RWPE1 (cell line): ENCODE measurements at regions not wholly inside any gene's neighbourhood (a gene's known extent, or its start where the extent isn't known, plus 50 kb on each side); places are given as distances from the start of the nearest gene placed in this dataset.
"Not testable (repeated sequence)": the region's sequence is repeated elsewhere in the genome, so short reads cannot be mapped to it uniquely, and the experiment has no call there.

Source experiments
- CTCF ChIA-PET: fragments of 350-600 bp; sonication (Branson Sonifier 250); formaldehyde crosslinking; extraction: SDS; loops from one replicate; lab custom pipeline; 2021; lab: Yijun Ruan, JAX
- POLR2A ChIA-PET: fragments of 400-600 bp; formaldehyde crosslinking; extraction: SDS; loops from one replicate; lab custom pipeline; 2020; ENCODE audit warnings: antibody characterized with exemption; ENCODE audit not compliant: low non-redundant PET; lab: Yijun Ruan, JAX
- DNase-seq: peaks from one replicate; pipeline ENCODE4 v3.0.0; 2012; ENCODE audit warnings: low spot score
- H3K27ac ChIP-seq: fragments of 450-650 bp; 2 replicates; pipeline ENCODE4 v1.5.1; 2017
- TF ChIP-seq, protein P1 (sequence below): fragments of 450-650 bp; conservative IDR thresholded peaks from 2 replicates; pipeline ENCODE4 v1.5.1; 2017; ENCODE audit warnings: low read depth, mild to moderate bottlenecking

DNA sequence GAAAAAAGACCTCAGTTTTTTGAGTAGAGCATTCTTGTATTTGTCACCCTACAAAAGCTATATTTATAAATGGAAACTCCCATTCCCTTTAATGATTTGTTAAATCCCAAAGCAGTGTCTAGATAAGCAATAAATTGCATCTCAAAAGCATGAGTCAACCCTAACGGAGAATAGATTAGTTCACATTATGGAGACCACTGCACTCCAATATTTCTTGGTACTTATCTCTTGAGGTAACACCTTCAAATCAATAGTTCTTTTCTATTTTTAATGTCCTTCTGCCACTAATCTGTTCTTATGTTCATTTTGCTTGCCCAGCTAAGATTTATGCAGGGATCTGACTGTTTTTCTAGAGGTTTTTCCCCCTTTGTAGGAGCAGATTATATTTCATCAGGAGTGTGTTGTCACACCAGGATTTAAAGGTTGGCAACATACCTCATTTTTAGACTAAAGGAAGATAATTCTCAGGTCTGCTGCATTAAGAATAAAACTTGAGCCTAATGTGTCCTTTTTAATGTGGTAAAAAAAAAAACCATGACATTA lies 91.4 kb upstream of the ADGRG2 start:
- no peak overlapping the region for H3K27ac ChIP-seq
- TF ChIP-seq, protein P1, sequence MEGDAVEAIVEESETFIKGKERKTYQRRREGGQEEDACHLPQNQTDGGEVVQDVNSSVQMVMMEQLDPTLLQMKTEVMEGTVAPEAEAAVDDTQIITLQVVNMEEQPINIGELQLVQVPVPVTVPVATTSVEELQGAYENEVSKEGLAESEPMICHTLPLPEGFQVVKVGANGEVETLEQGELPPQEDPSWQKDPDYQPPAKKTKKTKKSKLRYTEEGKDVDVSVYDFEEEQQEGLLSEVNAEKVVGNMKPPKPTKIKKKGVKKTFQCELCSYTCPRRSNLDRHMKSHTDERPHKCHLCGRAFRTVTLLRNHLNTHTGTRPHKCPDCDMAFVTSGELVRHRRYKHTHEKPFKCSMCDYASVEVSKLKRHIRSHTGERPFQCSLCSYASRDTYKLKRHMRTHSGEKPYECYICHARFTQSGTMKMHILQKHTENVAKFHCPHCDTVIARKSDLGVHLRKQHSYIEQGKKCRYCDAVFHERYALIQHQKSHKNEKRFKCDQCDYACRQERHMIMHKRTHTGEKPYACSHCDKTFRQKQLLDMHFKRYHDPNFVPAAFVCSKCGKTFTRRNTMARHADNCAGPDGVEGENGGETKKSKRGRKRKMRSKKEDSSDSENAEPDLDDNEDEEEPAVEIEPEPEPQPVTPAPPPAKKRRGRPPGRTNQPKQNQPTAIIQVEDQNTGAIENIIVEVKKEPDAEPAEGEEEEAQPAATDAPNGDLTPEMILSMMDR = no peak
- CTCF ChIA-PET = no interaction called here
- no peak for DNase-seq
- POLR2A ChIA-PET = no interaction called here

DNA sequence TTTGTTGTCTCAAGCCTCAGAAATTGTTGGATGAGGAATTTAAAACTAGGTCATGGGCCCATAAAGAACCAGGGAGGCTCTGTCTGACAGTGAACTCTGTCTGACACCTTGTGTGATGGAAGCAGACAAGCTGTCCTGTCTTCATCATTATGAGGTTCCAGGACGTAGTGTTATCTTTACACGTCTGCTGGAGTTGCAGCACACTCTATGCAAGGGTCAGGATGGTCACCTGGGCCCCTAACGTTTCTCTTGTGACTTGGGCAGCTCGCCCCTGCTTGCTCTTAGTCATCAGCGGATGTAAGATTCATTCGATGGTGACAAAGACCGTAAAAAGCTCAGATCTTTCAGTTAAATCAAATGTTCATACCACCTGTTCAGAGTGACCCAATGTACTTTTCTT lies 92.0 kb upstream of the ADGRG2 start:
- no peak overlapping the region for H3K27ac ChIP-seq
- DNase-seq = no peak
- POLR2A ChIA-PET = no interaction called here
- CTCF ChIA-PET = no interaction called here
- TF ChIP-seq, protein P1 = no peak

DNA sequence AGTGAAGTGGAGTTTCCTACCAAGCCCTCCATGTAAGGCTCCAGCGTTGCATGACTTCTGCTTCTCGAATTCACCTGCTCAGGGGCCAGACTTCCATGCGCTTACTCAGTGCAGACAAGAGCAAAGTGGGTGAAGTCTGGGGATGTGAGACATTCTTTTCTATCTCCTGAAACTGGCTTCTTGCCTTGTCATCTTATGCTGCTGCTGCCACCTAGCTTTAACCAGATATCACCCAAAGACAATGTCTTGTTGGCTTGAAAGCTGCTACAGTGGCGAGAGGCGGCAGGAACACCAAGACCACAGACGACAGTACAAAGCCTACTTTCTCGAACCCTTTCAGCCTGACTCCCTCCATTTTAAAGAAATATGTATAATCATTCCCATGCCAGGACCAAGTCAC lies 103.6 kb upstream of the ADGRG2 start:
- TF ChIP-seq, protein P1 = no peak
- DNase-seq = peak; percentile 10
- CTCF ChIA-PET = interaction anchor here (0.7 kb wide), 1 partner anchor 828 kb away, joined by 5 read pairs; no protein-coding TSS in a partner anchor
- POLR2A ChIA-PET = no interaction called here
- H3K27ac ChIP-seq = no peak overlapping the region

DNA sequence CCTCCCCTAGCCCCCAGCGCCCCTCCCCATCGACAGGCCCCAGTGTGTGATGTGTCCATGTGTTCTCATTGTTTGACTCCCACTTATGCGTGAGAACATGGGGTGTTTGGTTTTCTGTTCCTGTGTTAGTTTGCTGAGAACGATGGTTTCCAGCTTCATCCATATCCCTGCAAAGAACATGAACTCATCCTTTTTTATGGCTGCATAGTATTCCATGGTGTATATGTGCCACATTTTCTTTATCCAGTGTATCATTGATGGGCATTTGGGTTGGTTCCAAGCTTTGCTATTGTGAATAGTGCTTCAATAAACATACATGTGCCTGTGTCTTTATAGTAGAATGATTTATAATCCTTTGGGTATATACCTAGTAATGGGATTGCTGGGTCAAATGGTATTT lies 107.6 kb upstream of the ADGRG2 start:
- CTCF ChIA-PET, DNase-seq, POLR2A ChIA-PET, H3K27ac ChIP-seq: not testable (repeated sequence)

GRCh38 chrX:19237901-19238300 lies 105.8 kb upstream of the PDHA1 start:
- ChIA-PET POLR2A (no interaction called here), CTCF (no interaction called here)
- no peak overlapping the region for H3K27ac ChIP-seq
- no peak for DNase-seq
- TF ChIP-seq, protein P1 = no peak

DNA sequence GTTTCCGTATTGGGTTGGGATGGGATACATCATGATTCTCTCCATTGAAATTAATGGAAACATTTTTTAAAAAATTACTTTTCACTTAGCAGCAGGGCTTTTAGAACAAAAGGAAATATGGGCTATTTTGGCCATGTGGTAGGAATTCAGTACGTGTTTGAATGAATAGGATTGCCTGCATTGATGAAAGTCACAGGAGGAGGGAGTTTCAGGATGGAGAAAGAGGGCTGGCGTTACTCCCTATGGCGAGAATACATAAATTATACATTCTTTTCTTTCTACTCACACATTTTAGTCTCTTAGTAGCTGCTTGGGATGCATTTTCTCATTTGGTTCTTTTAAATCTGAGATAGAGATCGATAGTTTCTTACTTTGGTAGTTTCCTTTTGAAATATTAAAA lies 100.3 kb upstream of the PDHA1 start:
- TF ChIP-seq, protein P1 = no peak
- POLR2A ChIA-PET = no interaction called here
- no peak overlapping the region for H3K27ac ChIP-seq
- CTCF ChIA-PET = no interaction called here
- DNase-seq = no peak

DNA sequence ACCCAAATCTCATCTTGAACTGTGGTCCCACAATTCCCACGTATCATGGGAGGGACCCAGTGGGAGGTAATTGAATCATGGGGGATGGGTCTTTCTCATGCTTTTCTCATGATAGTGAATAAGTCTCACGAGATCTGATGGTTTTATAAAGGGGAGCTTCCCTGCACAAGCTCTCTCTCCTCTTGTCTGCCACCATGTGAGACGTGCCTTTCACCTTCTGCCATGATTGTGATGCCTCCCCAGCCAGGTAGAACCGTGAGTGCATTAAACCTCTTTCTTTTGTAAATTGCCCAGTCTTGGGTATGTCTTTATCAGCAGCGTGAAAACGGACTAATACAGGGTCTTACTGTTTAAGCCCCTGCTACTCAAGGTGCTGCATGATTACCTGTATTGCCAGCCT lies 98.8 kb upstream of the PDHA1 start:
- CTCF ChIA-PET, POLR2A ChIA-PET, DNase-seq, H3K27ac ChIP-seq: not testable (repeated sequence)
